Mesothelial cell of epicardium (in vitro differentiated cells): ENCODE measurements at regions not wholly inside any gene's neighbourhood (a gene's known extent, or its start where the extent isn't known, plus 50 kb on each side); places are given as distances from the start of the nearest gene placed in this dataset.

ENCODE experiments used
- DNase-seq, 2 experiments: peaks; one replicate each; pipeline ENCODE4 v3.0.0; 2021; ENCODE audit warnings: low spot score in 2 of 2; ENCODE audit not compliant: unreplicated experiment in 2 of 2
- H3K27ac Mint-ChIP-seq: 2 replicates; pipeline ENCODE4 v1.8.0; 2021; ENCODE audit warnings: mixed read lengths
- H3K27me3 Mint-ChIP-seq: 2 replicates; pipeline ENCODE4 v1.8.0; 2021; ENCODE audit warnings: low read depth, mixed read lengths
- H3K36me3 Mint-ChIP-seq: 2 replicates; pipeline ENCODE4 v1.8.0; 2021; ENCODE audit warnings: mixed read lengths
- H3K4me1 Mint-ChIP-seq: 2 replicates; pipeline ENCODE4 v1.8.0; 2021; ENCODE audit warnings: mixed read lengths
- H3K4me3 Mint-ChIP-seq: 2 replicates; pipeline ENCODE4 v1.8.0; 2021; ENCODE audit warnings: mild to moderate bottlenecking, moderate library complexity, mixed read lengths
- H3K9me3 Mint-ChIP-seq: 2 replicates; pipeline ENCODE4 v1.8.0; 2021; ENCODE audit warnings: mixed read lengths
- TF ChIP-seq, protein P1 (sequence below): fragments of 200-600 bp; sonication (generic); IDR thresholded peaks from one replicate; pipeline ENCODE4 v1.5.0; 2021; ENCODE audit warnings: antibody characterized with exemption; ENCODE audit not compliant: unreplicated experiment

GRCh38 chr22:19579880-19580279 is 55.7 kb upstream of the CLDN5 start:
- no peak overlapping the region for H3K4me3 Mint-ChIP-seq
- peaks cover 4% of the 10 kb centered on the region for H3K4me1 Mint-ChIP-seq
- peaks cover 4% of the 10 kb centered on the region for H3K27me3 Mint-ChIP-seq
- H3K27ac Mint-ChIP-seq, result no peak overlapping the region
- DNase-seq, result no peak
- no peaks in the 10 kb centered on the region for H3K9me3 Mint-ChIP-seq
- TF ChIP-seq, protein P1, sequence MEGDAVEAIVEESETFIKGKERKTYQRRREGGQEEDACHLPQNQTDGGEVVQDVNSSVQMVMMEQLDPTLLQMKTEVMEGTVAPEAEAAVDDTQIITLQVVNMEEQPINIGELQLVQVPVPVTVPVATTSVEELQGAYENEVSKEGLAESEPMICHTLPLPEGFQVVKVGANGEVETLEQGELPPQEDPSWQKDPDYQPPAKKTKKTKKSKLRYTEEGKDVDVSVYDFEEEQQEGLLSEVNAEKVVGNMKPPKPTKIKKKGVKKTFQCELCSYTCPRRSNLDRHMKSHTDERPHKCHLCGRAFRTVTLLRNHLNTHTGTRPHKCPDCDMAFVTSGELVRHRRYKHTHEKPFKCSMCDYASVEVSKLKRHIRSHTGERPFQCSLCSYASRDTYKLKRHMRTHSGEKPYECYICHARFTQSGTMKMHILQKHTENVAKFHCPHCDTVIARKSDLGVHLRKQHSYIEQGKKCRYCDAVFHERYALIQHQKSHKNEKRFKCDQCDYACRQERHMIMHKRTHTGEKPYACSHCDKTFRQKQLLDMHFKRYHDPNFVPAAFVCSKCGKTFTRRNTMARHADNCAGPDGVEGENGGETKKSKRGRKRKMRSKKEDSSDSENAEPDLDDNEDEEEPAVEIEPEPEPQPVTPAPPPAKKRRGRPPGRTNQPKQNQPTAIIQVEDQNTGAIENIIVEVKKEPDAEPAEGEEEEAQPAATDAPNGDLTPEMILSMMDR, result no peak
- H3K36me3 Mint-ChIP-seq, result no peaks in the 10 kb centered on the region

DNA sequence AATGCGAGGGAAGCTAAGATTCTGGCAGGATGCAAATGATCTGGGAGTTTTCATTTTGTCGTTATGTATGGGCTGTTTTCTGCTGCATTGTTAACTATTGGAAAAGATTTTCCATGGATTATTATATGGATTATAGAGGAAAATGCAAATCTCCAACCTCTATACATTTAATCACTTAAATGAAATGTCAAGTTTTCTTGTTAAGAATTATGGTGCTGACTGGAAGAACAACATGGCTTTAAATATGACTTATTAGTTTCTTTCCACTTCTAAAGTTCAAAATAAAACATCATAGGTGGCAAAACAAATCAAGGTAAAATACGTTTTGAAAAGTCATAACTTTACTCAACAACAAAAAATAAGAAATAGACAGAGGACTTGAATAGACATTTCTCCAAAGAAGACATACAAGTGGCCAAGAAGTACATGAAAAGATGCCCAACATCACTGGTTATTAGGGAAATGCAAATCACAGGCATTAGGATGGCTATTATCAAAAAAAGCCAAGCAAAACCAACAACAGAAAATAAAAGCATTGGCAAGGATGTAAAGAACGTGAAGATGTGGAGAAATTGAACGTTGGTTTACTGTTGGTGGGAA is 56.2 kb upstream of the CLDN5 start:
- no peak for DNase-seq
- Mint-ChIP-seq H3K27ac (no peak overlapping the region), H3K4me1 (peaks cover 4% of the 10 kb centered on the region), H3K9me3 (no peaks in the 10 kb centered on the region), H3K27me3 (peaks cover 4% of the 10 kb centered on the region), H3K4me3 (no peak overlapping the region), H3K36me3 (no peaks in the 10 kb centered on the region)
- TF ChIP-seq, protein P1, result no peak

GRCh38 chr22:19582033-19582693 is 58.0 kb upstream of the CLDN5 start:
- Mint-ChIP-seq H3K9me3 (no peaks in the 10 kb centered on the region), H3K27ac (no peak overlapping the region), H3K4me3 (no peak overlapping the region), H3K27me3 (peaks cover 9% of the 10 kb centered on the region), H3K4me1 (peaks cover 3% of the 10 kb centered on the region), H3K36me3 (no peaks in the 10 kb centered on the region)
- TF ChIP-seq, protein P1, result no peak
- no peak for DNase-seq

- H3K27ac Mint-ChIP-seq, result no peak overlapping the region
- no peaks in the 10 kb centered on the region for H3K9me3 Mint-ChIP-seq
- H3K4me1 Mint-ChIP-seq, result no peaks in the 10 kb centered on the region
- H3K36me3 Mint-ChIP-seq, result no peaks in the 10 kb centered on the region
- H3K27me3 Mint-ChIP-seq, result peaks cover 25% of the 10 kb centered on the region
- DNase-seq, result no peak
- H3K4me3 Mint-ChIP-seq, result no peak overlapping the region
- TF ChIP-seq, protein P1, result no peak
These were observed 62.9 kb upstream of the CLDN5 start for GRCh38 chr22:19586922-19587684.

GRCh38 chr22:19590696-19591095 is 66.5 kb upstream of the CLDN5 start:
- Mint-ChIP-seq H3K27ac (no peak overlapping the region), H3K9me3 (no peaks in the 10 kb centered on the region), H3K4me3 (no peak overlapping the region), H3K36me3 (no peaks in the 10 kb centered on the region), H3K4me1 (peaks cover 4% of the 10 kb centered on the region), H3K27me3 (peaks cover 29% of the 10 kb centered on the region)
- no peak for DNase-seq
- TF ChIP-seq, protein P1, result no peak
